Activated T-helper 2 cell treated with anti-CD3 and anti-CD28 coated beads, Interferon-gamma antibody, Interleukin-2, Interleukin-4, amounts not matched to agents 10 μg/mL and 5 μg/mL and 100 μg/mL, durations not matched to agents 14 hours and 24 hours and 36 hours (primary cell): ENCODE measurements at regions not wholly inside any gene's neighbourhood (a gene's known extent, or its start where the extent isn't known, plus 50 kb on each side); places are given as distances from the start of the nearest gene placed in this dataset.

Experiments
- DNase-seq: peaks from one replicate; pipeline ENCODE4 v3.0.0; 2021; ENCODE audit warnings: low spot score
- H3K27ac Mint-ChIP-seq: one replicate; pipeline ENCODE4 v1.8.0; 2021; ENCODE audit warnings: mixed read lengths
- H3K27me3 Mint-ChIP-seq: one replicate; pipeline ENCODE4 v1.8.0; 2021; ENCODE audit warnings: low read depth, mixed read lengths
- H3K36me3 Mint-ChIP-seq: one replicate; pipeline ENCODE4 v1.8.0; 2021; ENCODE audit warnings: low read depth, mixed read lengths
- H3K4me1 Mint-ChIP-seq: one replicate; pipeline ENCODE4 v1.8.0; 2021; ENCODE audit warnings: low read depth, mixed read lengths
- H3K4me3 Mint-ChIP-seq: one replicate; pipeline ENCODE4 v1.8.0; 2021; ENCODE audit warnings: low read depth, mild to moderate bottlenecking, moderate library complexity, mixed read lengths
- H3K9me3 Mint-ChIP-seq: one replicate; pipeline ENCODE4 v1.8.0; 2021; ENCODE audit warnings: mixed read lengths
- intact Hi-C: fragments of 100-400 bp; cut with micrococcal nuclease; formaldehyde crosslinking; loops from one replicate; pipeline ENCODE4 v1.15.1; 2023

GRCh38 chr5:103821361-103821760 is 258.8 kb upstream of the NUDT12 start:
- Mint-ChIP-seq H3K27me3 (no peaks in the 10 kb centered on the region), H3K36me3 (no peaks in the 10 kb centered on the region), H3K4me3 (no peak overlapping the region), H3K27ac (no peak overlapping the region), H3K4me1 (no peaks in the 10 kb centered on the region), H3K9me3 (peaks cover 4% of the 10 kb centered on the region)
- DNase-seq, result no peak
- intact Hi-C loops, result no loop called here

- intact Hi-C loops, result no loop called here
- Mint-ChIP-seq H3K4me3 (no peak overlapping the region), H3K9me3 (no peaks in the 10 kb centered on the region), H3K36me3 (no peaks in the 10 kb centered on the region), H3K27me3 (no peaks in the 10 kb centered on the region), H3K4me1 (no peaks in the 10 kb centered on the region), H3K27ac (no peak overlapping the region)
- no peak for DNase-seq
These were observed 246.0 kb upstream of the NUDT12 start for GRCh38 chr5:103808464-103809106.

DNA sequence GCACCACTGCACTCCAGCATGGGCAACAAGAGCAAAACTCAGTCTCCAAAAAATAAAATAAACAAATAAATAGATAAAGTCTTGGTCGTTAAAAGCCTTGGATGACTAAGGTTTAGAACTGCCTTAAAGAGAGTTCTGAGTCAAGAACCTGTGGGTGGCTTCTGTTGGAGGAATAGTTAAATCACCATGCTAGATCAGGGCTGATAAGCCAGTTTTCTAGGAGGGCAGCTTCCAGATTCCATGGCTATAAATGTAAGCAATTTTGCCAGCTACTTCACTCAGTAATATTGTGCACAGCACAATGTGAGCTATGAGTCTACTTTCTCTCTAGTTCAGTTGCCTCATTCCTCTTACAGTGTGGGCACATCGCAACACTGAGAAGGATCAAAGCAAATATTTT is 242.1 kb upstream of the NUDT12 start:
- no peak for DNase-seq
- no peak overlapping the region for H3K27ac Mint-ChIP-seq
- H3K4me1 Mint-ChIP-seq, result no peaks in the 10 kb centered on the region
- intact Hi-C loops, result no loop called here
- no peaks in the 10 kb centered on the region for H3K9me3 Mint-ChIP-seq
- H3K4me3 Mint-ChIP-seq, result no peak overlapping the region
- H3K27me3 Mint-ChIP-seq, result no peaks in the 10 kb centered on the region
- H3K36me3 Mint-ChIP-seq, result no peaks in the 10 kb centered on the region

DNA sequence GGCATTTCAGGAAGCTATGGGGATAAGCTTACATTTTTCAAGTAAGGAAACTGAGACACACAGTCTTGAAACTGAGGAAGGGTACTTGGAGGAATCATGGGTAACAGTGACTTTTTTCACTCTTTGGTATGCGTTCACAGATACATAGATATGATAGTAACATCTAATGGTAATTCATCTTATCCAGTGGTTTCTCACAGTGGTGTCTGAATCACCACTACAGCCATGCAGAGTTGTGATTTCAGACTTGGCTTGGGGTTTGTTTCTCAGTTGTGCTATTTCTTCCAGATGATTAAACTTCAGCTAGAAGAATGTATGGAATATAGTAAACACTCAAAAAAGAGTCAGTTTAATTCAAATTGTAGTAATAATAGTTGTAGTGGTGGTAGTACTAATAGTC is 239.1 kb upstream of the NUDT12 start:
- no peak overlapping the region for H3K4me3 Mint-ChIP-seq
- no peaks in the 10 kb centered on the region for H3K4me1 Mint-ChIP-seq
- peaks cover 3% of the 10 kb centered on the region for H3K9me3 Mint-ChIP-seq
- no peak overlapping the region for H3K27ac Mint-ChIP-seq
- no peak for DNase-seq
- no peaks in the 10 kb centered on the region for H3K27me3 Mint-ChIP-seq
- no peaks in the 10 kb centered on the region for H3K36me3 Mint-ChIP-seq
- intact Hi-C loops, result no loop called here

DNA sequence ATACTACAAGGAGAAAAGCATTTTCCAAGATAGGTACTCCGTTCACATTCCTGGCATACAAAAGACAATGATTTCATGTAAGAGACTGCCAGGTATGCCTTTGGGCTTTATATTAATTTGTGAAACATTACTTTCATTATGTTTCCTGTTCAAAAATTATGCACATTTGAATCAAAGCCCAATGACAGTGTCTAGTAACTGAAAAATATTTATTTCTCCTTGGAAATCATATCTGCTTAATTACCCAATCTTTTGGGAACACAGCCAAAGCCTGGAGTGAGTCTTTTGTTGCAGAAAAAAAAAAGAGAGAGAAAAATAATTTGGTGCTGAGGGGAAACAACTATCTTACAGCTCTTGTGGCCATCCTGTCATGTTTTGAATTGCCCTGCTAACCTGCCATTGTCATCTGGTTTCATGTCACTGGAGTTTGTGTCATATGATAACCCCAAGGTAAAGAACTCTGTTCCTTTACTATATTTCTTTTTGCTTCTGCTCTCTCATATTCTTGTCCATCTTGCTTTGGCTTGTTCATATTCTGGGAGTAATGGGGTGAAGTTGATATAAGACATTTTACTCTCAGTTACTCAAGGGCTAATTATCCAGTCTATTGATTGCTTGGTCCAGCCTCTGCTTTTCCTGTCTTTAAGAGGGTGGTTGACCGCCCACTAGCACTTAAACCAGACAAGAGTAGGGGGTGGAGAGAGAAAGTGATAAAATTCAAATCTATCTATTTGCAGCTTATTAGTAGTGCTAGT is 238.3 kb upstream of the NUDT12 start:
- Mint-ChIP-seq H3K4me1 (no peaks in the 10 kb centered on the region), H3K36me3 (no peaks in the 10 kb centered on the region), H3K9me3 (peaks cover 3% of the 10 kb centered on the region), H3K27me3 (no peaks in the 10 kb centered on the region), H3K27ac (no peak overlapping the region), H3K4me3 (no peak overlapping the region)
- intact Hi-C loops, result no loop called here
- DNase-seq, result no peak

DNA sequence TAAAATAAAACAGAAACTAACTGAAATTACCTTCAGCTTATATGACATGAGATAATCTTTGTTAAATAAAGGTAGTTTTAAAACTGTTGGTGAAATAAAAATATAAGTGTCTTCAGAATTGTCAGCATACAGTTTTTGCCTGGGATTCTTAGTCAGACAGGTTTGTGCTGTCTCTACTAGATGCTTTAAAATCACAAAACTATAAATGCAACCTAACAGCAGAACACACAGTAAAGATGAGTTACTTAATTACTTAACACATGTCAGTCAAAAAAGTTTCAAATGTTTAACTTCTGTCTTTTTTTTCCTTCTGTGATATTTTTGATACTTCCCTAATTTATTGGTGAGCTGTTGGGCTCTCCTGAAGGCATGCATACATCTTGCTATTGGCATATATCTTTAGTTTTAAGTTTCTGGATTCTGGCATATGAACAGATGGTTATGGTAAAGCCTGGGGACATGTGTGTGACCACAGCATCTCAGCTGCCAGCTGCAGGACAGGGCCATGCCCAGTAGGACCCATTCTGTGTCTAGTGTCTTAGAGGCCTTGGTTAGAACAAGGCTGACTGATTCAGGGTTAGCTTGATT is 231.1 kb upstream of the NUDT12 start:
- Mint-ChIP-seq H3K4me1 (no peaks in the 10 kb centered on the region), H3K27me3 (no peaks in the 10 kb centered on the region), H3K36me3 (no peaks in the 10 kb centered on the region), H3K9me3 (peaks cover 33% of the 10 kb centered on the region), H3K4me3 (no peak overlapping the region), H3K27ac (no peak overlapping the region)
- intact Hi-C loops, result no loop called here
- DNase-seq, result no peak

DNA sequence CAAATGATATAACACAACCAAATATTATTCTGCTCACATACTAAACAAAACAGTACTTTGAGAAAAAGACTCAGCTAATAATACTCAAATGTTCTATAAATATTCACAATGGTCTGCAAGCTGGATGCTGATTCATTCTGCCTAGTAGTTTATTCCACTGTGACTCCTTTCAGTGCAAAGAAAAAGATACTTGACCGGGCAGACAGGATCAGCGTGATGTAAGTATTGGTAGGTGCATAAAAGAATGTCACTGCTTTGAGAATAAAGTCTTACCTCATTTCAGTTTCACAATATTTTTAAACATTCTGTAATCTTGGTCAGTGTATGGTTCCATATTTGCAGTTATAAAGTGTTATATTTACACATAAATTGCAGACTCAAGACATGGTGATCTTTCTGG is 223.0 kb upstream of the NUDT12 start:
- no peak for DNase-seq
- Mint-ChIP-seq H3K36me3 (no peaks in the 10 kb centered on the region), H3K4me3 (no peak overlapping the region), H3K9me3 (peaks cover 4% of the 10 kb centered on the region), H3K27ac (no peak overlapping the region), H3K27me3 (no peaks in the 10 kb centered on the region), H3K4me1 (no peaks in the 10 kb centered on the region)
- intact Hi-C loops, result no loop called here

DNA sequence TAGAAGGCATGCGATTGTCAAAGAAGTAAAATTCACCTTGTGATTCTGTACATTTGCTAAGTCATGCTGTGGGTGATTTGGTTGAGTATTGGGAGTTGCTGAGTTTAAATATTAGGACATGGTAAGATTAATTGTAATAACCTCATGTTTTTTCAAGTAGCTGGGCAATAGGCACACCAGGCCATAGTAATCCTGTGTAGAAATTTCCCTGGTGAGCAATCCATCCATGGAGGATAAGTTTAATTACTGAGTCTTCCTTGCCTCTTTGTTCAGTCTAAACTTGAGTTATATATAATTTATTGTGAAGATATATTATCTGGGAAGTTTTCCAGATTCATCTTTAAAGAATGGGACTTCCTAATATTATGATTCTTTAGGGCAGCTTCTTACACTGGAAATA is 221.1 kb upstream of the NUDT12 start:
- Mint-ChIP-seq H3K36me3 (no peaks in the 10 kb centered on the region), H3K27ac (no peak overlapping the region), H3K27me3 (no peaks in the 10 kb centered on the region), H3K4me3 (no peak overlapping the region), H3K9me3 (no peaks in the 10 kb centered on the region), H3K4me1 (no peaks in the 10 kb centered on the region)
- DNase-seq, result no peak
- intact Hi-C loops, result no loop called here

DNA sequence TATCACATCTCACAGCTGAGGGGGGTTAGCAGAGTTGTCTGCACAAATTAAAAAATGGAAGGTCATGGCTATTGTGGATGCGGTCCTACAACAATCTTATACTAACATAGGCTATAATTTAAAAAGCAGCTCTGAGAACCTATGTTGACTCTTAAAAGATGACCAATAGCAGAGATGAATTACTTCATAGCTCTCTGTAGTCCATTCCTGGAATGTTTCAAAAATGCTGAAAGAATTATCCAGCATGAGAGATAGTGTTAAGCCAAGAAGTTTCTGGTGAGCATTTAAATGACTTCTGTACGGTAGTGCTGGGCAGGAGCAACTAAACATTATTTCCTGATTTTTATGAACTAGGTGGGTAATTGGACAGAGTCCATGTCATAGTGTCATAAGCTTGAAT is 218.2 kb upstream of the NUDT12 start:
- H3K36me3 Mint-ChIP-seq, result no peaks in the 10 kb centered on the region

DNA sequence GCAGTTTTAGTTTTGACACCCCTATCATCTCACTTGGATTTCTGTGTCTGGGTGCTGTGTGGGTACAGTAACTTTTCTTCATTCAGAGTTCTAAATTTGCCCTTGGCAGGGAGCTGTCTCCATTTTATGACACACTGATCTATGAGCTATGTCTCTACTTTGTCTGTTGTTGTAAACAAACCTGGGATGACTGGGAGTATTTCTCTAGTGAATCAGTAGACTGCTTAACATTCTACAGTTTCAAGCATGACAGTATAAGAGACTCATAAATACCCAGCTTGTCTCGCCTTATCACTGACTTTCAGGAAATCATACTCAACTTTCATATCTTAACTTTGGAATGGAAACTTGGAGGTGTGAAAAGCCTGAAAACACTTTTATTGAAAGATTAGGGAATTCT is 212.1 kb upstream of the NUDT12 start:
- intact Hi-C loops, result no loop called here

More for the DNA sequence above, 218.2 kb upstream of the NUDT12 start:
- DNase-seq, result no peak
- Mint-ChIP-seq H3K27ac (no peak overlapping the region), H3K27me3 (no peaks in the 10 kb centered on the region), H3K4me1 (no peaks in the 10 kb centered on the region), H3K9me3 (peaks cover 9% of the 10 kb centered on the region), H3K4me3 (no peak overlapping the region)
- intact Hi-C loops, result no loop called here

DNA sequence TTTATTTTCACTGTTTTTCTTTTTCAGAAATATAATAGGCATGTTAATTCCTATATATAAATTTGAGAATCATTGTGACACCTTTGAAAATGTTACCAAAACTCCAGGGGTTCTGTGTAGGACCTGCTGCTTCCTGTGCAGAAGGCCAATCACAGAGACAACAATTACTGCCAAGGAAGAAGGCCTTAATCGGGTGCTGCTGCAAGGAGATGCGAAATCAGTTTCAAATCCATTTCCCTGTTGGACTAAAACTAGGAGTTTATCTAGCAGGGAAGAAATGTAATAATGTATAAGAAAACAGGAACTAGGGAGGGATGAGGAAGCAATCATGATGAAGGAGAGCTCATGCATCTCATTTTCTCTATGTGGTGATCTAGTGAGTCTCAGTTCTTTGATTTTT is 209.7 kb upstream of the NUDT12 start:
- Mint-ChIP-seq H3K4me1 (no peaks in the 10 kb centered on the region), H3K36me3 (no peaks in the 10 kb centered on the region), H3K4me3 (no peak overlapping the region), H3K27ac (no peak overlapping the region), H3K27me3 (no peaks in the 10 kb centered on the region), H3K9me3 (peaks cover 4% of the 10 kb centered on the region)
- no peak for DNase-seq
- intact Hi-C loops, result no loop called here

More for the DNA sequence above, 212.1 kb upstream of the NUDT12 start:
- H3K4me3 Mint-ChIP-seq, result no peak overlapping the region
- H3K4me1 Mint-ChIP-seq, result no peaks in the 10 kb centered on the region
- H3K9me3 Mint-ChIP-seq, result peaks cover 9% of the 10 kb centered on the region
- no peaks in the 10 kb centered on the region for H3K27me3 Mint-ChIP-seq
- no peaks in the 10 kb centered on the region for H3K36me3 Mint-ChIP-seq
- no peak overlapping the region for H3K27ac Mint-ChIP-seq
- DNase-seq, result no peak

GRCh38 chr5:103764403-103764802 is 201.8 kb upstream of the NUDT12 start:
- Mint-ChIP-seq H3K27ac (no peak overlapping the region), H3K27me3 (no peaks in the 10 kb centered on the region), H3K4me1 (no peaks in the 10 kb centered on the region), H3K36me3 (no peaks in the 10 kb centered on the region), H3K9me3 (no peaks in the 10 kb centered on the region), H3K4me3 (no peak overlapping the region)
- intact Hi-C loops, result no loop called here
- no peak for DNase-seq

DNA sequence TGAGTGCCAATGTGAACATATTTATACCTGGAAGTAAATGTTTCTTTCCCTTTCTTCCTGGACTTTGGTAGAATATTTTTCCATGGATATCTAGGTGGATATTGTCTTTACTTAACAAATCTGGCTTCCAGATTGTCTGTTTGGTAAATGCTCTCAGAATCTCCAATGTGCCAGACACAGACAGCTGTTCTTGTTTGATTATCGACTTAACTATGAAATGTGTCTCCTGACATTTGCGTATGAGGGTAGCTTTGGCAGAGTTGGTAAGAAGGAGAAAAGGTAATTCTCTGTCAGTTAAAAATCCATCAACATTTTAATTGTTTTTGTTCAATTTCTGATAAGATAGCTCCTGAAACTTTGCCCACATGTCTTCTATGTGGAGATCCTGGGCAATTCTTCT is 196.4 kb upstream of the NUDT12 start:
- intact Hi-C loops, result no loop called here
- no peak overlapping the region for H3K4me3 Mint-ChIP-seq
- H3K36me3 Mint-ChIP-seq, result no peaks in the 10 kb centered on the region
- no peak for DNase-seq
- H3K27me3 Mint-ChIP-seq, result no peaks in the 10 kb centered on the region
- H3K27ac Mint-ChIP-seq, result no peak overlapping the region
- no peaks in the 10 kb centered on the region for H3K4me1 Mint-ChIP-seq
- no peaks in the 10 kb centered on the region for H3K9me3 Mint-ChIP-seq
